ENCODE measurements at regions not wholly inside any gene's neighbourhood (a gene's known extent, or its start where the extent isn't known, plus 50 kb on each side); places are given as distances from the start of the nearest gene placed in this dataset.

- no peak for DNase-seq (ENCODE audit: low read depth)
Observed at GRCh38 chr5:142378737-142379634, 54.2 kb upstream of the SPRY4 start.

GRCh38 chr5:142375944-142376411 lies 51.2 kb upstream of the SPRY4 start:
- DNase-seq (ENCODE audit: low read depth), result no peak

Measured in HS-27A (cell line).